Ureter (tissue), 1 donor: ENCODE measurements at regions not wholly inside any gene's neighbourhood (a gene's known extent, or its start where the extent isn't known, plus 50 kb on each side); places are given as distances from the start of the nearest gene placed in this dataset.
"Not testable (repeated sequence)": the region's sequence is repeated elsewhere in the genome, so short reads cannot be mapped to it uniquely, and the experiment has no call there.

Experiments used
- DNase-seq: peaks from one replicate; pipeline ENCODE4 v3.0.0-alpha.2; 2020; ENCODE audit warnings: low spot score
- donor health status: DM: yes; HTN: yes; CAD: no.

GRCh38 chr7:137110091-137110509, 233.4 kb downstream of the PTN start:
- DNase-seq = no peak

GRCh38 chr7:137107802-137108201, 235.7 kb downstream of the PTN start:
- not testable (repeated sequence) for DNase-seq

GRCh38 chr7:137103526-137103925, 235.1 kb downstream of the CHRM2 start:
- DNase-seq = not testable (repeated sequence)

GRCh38 chr7:137097111-137097510, 228.7 kb downstream of the CHRM2 start:
- DNase-seq = no peak

GRCh38 chr7:137096607-137097006, 228.2 kb downstream of the CHRM2 start:
- no peak for DNase-seq

GRCh38 chr7:137093198-137093597, 224.7 kb downstream of the CHRM2 start:
- no peak for DNase-seq

GRCh38 chr7:137091396-137091795, 222.9 kb downstream of the CHRM2 start:
- no peak for DNase-seq

GRCh38 chr7:137086896-137087295, 218.4 kb downstream of the CHRM2 start:
- no peak for DNase-seq

GRCh38 chr7:137084607-137085380, 216.3 kb downstream of the CHRM2 start:
- DNase-seq = no peak

GRCh38 chr7:137082391-137082790, 213.9 kb downstream of the CHRM2 start:
- DNase-seq = no peak

- DNase-seq = peak; percentile 52
Observed at GRCh38 chr7:137081321-137082093, 213.1 kb downstream of the CHRM2 start.

GRCh38 chr7:137080516-137081203, 212.2 kb downstream of the CHRM2 start:
- no peak for DNase-seq

GRCh38 chr7:137078781-137079180, 210.3 kb downstream of the CHRM2 start:
- no peak for DNase-seq

- DNase-seq = no peak
Observed at GRCh38 chr7:137074391-137075030, 206.1 kb downstream of the CHRM2 start.

GRCh38 chr7:137073571-137074325, 205.3 kb downstream of the CHRM2 start:
- no peak for DNase-seq
